HEK293 (cell line): ENCODE measurements at regions not wholly inside any gene's neighbourhood (a gene's known extent, or its start where the extent isn't known, plus 50 kb on each side); places are given as distances from the start of the nearest gene placed in this dataset.

Source experiments
- CTCF ChIA-PET: fragments of 350-600 bp; formaldehyde crosslinking; extraction: SDS; loops from one replicate; lab custom pipeline; 2021; ENCODE audit warnings: antibody characterized with exemption; lab: Yijun Ruan, JAX
- POLR2A ChIA-PET: fragments of 300-600 bp; formaldehyde crosslinking; extraction: SDS; loops from one replicate; lab custom pipeline; 2020; ENCODE audit warnings: antibody characterized with exemption, inconsistent platforms; lab: Yijun Ruan, JAX
- H3K27ac ChIP-seq: fragments of 200-500 bp; sonication (Bioruptor generic); 2 replicates; pipeline ENCODE4 v1.5.1; 2014; ENCODE audit warnings: low read depth, low read length, control low read depth, inconsistent platforms; ENCODE audit errors: extremely low read depth
- H3K36me3 ChIP-seq, 2 experiments: fragments of 200-500 bp in 1 of 2; sonication (Bioruptor generic) in 1 of 2; 1 replicate in 1 of 2; 2 replicates in 1 of 2; pipeline ENCODE4 v1.5.1; 2014 to 2017; ENCODE audit warnings: inconsistent platforms in 2 of 2, low read length in 2 of 2; ENCODE audit not compliant: control insufficient read depth in 2 of 2, insufficient read depth in 1 of 2
- H3K4me1 ChIP-seq: fragments of 200-500 bp; sonication (Bioruptor generic); 2 replicates; pipeline ENCODE4 v1.5.1; 2014; ENCODE audit warnings: mild to moderate bottlenecking, low read length, inconsistent platforms; ENCODE audit not compliant: control insufficient read depth, insufficient read depth
- H3K4me3 ChIP-seq: 2 replicates; pipeline ENCODE4 v1.5.1; 2011; ENCODE audit warnings: low read depth, mild to moderate bottlenecking, control low read depth, low read length, moderate library complexity
- H3K9me3 ChIP-seq: fragments of 200-500 bp; sonication (Bioruptor generic); 2 replicates; pipeline ENCODE4 v1.5.1; 2014; ENCODE audit warnings: low read depth, low read length, inconsistent platforms; ENCODE audit not compliant: control insufficient read depth, insufficient read depth
- BCL11B ChIP-seq: fragments of 450-650 bp; formaldehyde crosslinking; IDR thresholded peaks from 2 replicates; pipeline ENCODE4 v1.5.1; 2016; ENCODE audit warnings: low read depth, missing biosample characterization, missing genetic modification characterization
- OVOL3 ChIP-seq: fragments of 450-650 bp; formaldehyde crosslinking; IDR thresholded peaks from 2 replicates; pipeline ENCODE4 v1.5.1; 2016; ENCODE audit warnings: missing biosample characterization, missing genetic modification characterization
- YY1 ChIP-seq: fragments of 450-650 bp; formaldehyde crosslinking; IDR thresholded peaks from 2 replicates; pipeline ENCODE4 v1.5.1; 2018; ENCODE audit warnings: missing biosample characterization, missing genetic modification characterization
- ZBTB17 ChIP-seq: fragments of 450-650 bp; formaldehyde crosslinking; IDR thresholded peaks from 2 replicates; pipeline ENCODE4 v1.5.1; 2016; ENCODE audit warnings: missing biosample characterization, missing genetic modification characterization
- ZBTB20 ChIP-seq: fragments of 450-650 bp; formaldehyde crosslinking; IDR thresholded peaks from 2 replicates; pipeline ENCODE4 v1.5.1; 2016; ENCODE audit warnings: missing biosample characterization, missing genetic modification characterization
- ZFP41 ChIP-seq: fragments of 450-650 bp; formaldehyde crosslinking; IDR thresholded peaks from 2 replicates; pipeline ENCODE4 v1.5.1; 2016; ENCODE audit warnings: missing biosample characterization, missing genetic modification characterization, borderline replicate concordance
- ZFP69B ChIP-seq: fragments of 450-650 bp; formaldehyde crosslinking; IDR thresholded peaks from 2 replicates; pipeline ENCODE4 v1.5.1; 2016; ENCODE audit warnings: missing biosample characterization, missing genetic modification characterization
- ZIC2 ChIP-seq: fragments of 450-650 bp; formaldehyde crosslinking; IDR thresholded peaks from 2 replicates; pipeline ENCODE4 v1.5.1; 2016; ENCODE audit warnings: missing biosample characterization, missing genetic modification characterization
- ZNF148 ChIP-seq: fragments of 450-650 bp; formaldehyde crosslinking; IDR thresholded peaks from 2 replicates; pipeline ENCODE4 v1.5.0; 2017; ENCODE audit warnings: missing biosample characterization, missing genetic modification characterization, borderline replicate concordance
- ZNF18 ChIP-seq: fragments of 450-650 bp; formaldehyde crosslinking; IDR thresholded peaks from 2 replicates; pipeline ENCODE4 v1.5.1; 2016; ENCODE audit warnings: missing biosample characterization, missing genetic modification characterization
- ZNF2 ChIP-seq: fragments of 450-650 bp; formaldehyde crosslinking; IDR thresholded peaks from 2 replicates; pipeline ENCODE4 v1.5.1; 2016; ENCODE audit warnings: missing biosample characterization, missing genetic modification characterization
- ZNF202 ChIP-seq: fragments of 450-650 bp; formaldehyde crosslinking; IDR thresholded peaks from 2 replicates; pipeline ENCODE4 v1.5.1; 2016; ENCODE audit warnings: missing biosample characterization, missing genetic modification characterization, borderline replicate concordance
- ZNF221 ChIP-seq: fragments of 450-650 bp; formaldehyde crosslinking; IDR thresholded peaks from 2 replicates; pipeline ENCODE4 v1.5.1; 2017; ENCODE audit warnings: missing biosample characterization, missing genetic modification characterization, borderline replicate concordance
- ZNF280C ChIP-seq: fragments of 450-650 bp; formaldehyde crosslinking; IDR thresholded peaks from 2 replicates; pipeline ENCODE4 v1.5.1; 2016; ENCODE audit warnings: missing biosample characterization, missing genetic modification characterization
- ZNF341 ChIP-seq: fragments of 450-650 bp; formaldehyde crosslinking; IDR thresholded peaks from 2 replicates; pipeline ENCODE4; 2016; ENCODE audit warnings: low read depth, missing biosample characterization, missing genetic modification characterization
- ZNF600 ChIP-seq: fragments of 450-650 bp; formaldehyde crosslinking; IDR thresholded peaks from 2 replicates; pipeline ENCODE4 v1.5.1; 2016; ENCODE audit warnings: missing biosample characterization, missing genetic modification characterization
- ZNF626 ChIP-seq: fragments of 450-650 bp; sonication (Bioruptor Pico); formaldehyde crosslinking; IDR thresholded peaks from 2 replicates; pipeline ENCODE4 v1.5.1; 2018; ENCODE audit warnings: missing biosample characterization, missing genetic modification characterization, inconsistent platforms
- ZNF776 ChIP-seq: fragments of 450-650 bp; formaldehyde crosslinking; IDR thresholded peaks from 2 replicates; pipeline ENCODE4 v1.5.0; 2017; ENCODE audit warnings: missing biosample characterization, missing genetic modification characterization, borderline replicate concordance
- ZNF791 ChIP-seq: fragments of 450-650 bp; formaldehyde crosslinking; IDR thresholded peaks from 2 replicates; pipeline ENCODE4 v1.5.1; 2016; ENCODE audit warnings: missing biosample characterization, missing genetic modification characterization
- TF ChIP-seq, protein P1 (sequence below): fragments of 450-650 bp; formaldehyde crosslinking; IDR thresholded peaks from 2 replicates; pipeline ENCODE4 v1.5.1; 2016; ENCODE audit warnings: missing biosample characterization, missing genetic modification characterization
- TF ChIP-seq, protein P2 (sequence below): fragments of 450-650 bp; formaldehyde crosslinking; IDR thresholded peaks from 2 replicates; pipeline ENCODE4 v1.5.1; 2017; ENCODE audit warnings: missing biosample characterization, missing genetic modification characterization
- TF ChIP-seq, protein P3 (sequence below): fragments of 450-650 bp; formaldehyde crosslinking; IDR thresholded peaks from 2 replicates; pipeline ENCODE4 v1.5.1; 2016; ENCODE audit warnings: missing biosample characterization, missing genetic modification characterization
- TF ChIP-seq, protein P4 (sequence below): sonication (generic); formaldehyde crosslinking; IDR thresholded peaks from 2 replicates; pipeline ENCODE4 v1.8.1; 2022; ENCODE audit warnings: mild to moderate bottlenecking, moderate library complexity, missing genetic modification reagents

- TF ChIP-seq ZNF18 (tag by site-specific recombination), result peak; percentile 81
- TF ChIP-seq, protein P1, sequence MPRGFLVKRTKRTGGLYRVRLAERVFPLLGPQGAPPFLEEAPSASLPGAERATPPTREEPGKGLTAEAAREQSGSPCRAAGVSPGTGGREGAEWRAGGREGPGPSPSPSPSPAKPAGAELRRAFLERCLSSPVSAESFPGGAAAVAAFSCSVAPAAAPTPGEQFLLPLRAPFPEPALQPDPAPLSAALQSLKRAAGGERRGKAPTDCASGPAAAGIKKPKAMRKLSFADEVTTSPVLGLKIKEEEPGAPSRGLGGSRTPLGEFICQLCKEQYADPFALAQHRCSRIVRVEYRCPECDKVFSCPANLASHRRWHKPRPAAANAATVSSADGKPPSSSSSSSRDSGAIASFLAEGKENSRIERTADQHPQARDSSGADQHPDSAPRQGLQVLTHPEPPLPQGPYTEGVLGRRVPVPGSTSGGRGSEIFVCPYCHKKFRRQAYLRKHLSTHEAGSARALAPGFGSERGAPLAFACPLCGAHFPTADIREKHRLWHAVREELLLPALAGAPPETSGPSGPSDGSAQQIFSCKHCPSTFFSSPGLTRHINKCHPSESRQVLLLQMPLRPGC, result peak; percentile 98
- TF ChIP-seq ZNF221 (tag by site-specific recombination), result peak; percentile 97
- TF ChIP-seq, all 188 proteins: peak for 89
Measured at GRCh38 chr1:228902781-228903433, 167.6 kb downstream of the RHOU start (continued).

GRCh38 chr1:228903434-228904071 is 168.3 kb downstream of the RHOU start:
- Histone ChIP-seq H3K4me3 (no peak overlapping the region), H3K27ac (peak overlapping the region; percentile 93), H3K36me3 (no peaks in the 10 kb centered on the region), H3K4me1 (peaks cover 49% of the 10 kb centered on the region), H3K9me3 (no peaks in the 10 kb centered on the region)
- CTCF ChIA-PET, result interaction anchor here (0.9 to 2.5 kb wide), 3 partner anchors 14 to 324 kb away, joined by 3 to 7 read pairs (median 3); no protein-coding TSS in a partner anchor
- POLR2A ChIA-PET, result interaction anchor here (1.0 kb wide), 1 partner anchor 122 kb away, joined by 3 read pairs; no protein-coding TSS in a partner anchor
- TF ChIP-seq ZNF776 (tag by site-specific recombination) (no peak), ZBTB20 (0 out of 2 replicates have a peak, but pooled peaks have one; percentile 9), ZNF791 (tag by site-specific recombination) (no peak), ZNF600 (tag by site-specific recombination) (peak; percentile 73), ZNF280C (no peak), ZBTB17 (tag by site-specific recombination) (peak; percentile 66; the same call in 1 of the 2 replicates), ZNF202 (tag by site-specific recombination) (no peak), OVOL3 (no peak), ZNF148 (tag by site-specific recombination) (no peak), ZNF2 (tag by site-specific recombination) (peak; percentile 67), ZNF626 (tag by site-specific recombination) (no peak), YY1 (tag by site-specific recombination) (no peak), ZFP69B (tag by site-specific recombination) (no peak), ZIC2 (tag by site-specific recombination) (peak; percentile 39; the same call in 1 of the 2 replicates), BCL11B (no peak), ZFP41 (tag by site-specific recombination) (no peak), ZNF341 (tag by site-specific recombination) (no peak)
- TF ChIP-seq, protein P2, sequence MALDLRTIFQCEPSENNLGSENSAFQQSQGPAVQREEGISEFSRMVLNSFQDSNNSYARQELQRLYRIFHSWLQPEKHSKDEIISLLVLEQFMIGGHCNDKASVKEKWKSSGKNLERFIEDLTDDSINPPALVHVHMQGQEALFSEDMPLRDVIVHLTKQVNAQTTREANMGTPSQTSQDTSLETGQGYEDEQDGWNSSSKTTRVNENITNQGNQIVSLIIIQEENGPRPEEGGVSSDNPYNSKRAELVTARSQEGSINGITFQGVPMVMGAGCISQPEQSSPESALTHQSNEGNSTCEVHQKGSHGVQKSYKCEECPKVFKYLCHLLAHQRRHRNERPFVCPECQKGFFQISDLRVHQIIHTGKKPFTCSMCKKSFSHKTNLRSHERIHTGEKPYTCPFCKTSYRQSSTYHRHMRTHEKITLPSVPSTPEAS (tag by site-specific recombination), result no peak
- TF ChIP-seq, protein P3, sequence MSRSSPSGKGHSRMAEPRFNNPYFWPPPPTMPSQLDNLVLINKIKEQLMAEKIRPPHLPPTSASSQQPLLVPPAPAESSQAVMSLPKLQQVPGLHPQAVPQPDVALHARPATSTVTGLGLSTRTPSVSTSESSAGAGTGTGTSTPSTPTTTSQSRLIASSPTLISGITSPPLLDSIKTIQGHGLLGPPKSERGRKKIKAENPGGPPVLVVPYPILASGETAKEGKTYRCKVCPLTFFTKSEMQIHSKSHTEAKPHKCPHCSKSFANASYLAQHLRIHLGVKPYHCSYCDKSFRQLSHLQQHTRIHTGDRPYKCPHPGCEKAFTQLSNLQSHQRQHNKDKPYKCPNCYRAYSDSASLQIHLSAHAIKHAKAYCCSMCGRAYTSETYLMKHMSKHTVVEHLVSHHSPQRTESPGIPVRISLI (tag by site-specific recombination), result no peak
- TF ChIP-seq, protein P4, sequence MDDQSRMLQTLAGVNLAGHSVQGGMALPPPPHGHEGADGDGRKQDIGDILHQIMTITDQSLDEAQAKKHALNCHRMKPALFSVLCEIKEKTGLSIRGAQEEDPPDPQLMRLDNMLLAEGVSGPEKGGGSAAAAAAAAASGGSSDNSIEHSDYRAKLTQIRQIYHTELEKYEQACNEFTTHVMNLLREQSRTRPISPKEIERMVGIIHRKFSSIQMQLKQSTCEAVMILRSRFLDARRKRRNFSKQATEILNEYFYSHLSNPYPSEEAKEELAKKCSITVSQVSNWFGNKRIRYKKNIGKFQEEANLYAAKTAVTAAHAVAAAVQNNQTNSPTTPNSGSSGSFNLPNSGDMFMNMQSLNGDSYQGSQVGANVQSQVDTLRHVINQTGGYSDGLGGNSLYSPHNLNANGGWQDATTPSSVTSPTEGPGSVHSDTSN (CRISPR knock-in tag), result 0 out of 2 replicates have a peak, but pooled peaks have one; percentile 51
